NCI-H460 (cell line): ENCODE measurements at regions not wholly inside any gene's neighbourhood (a gene's known extent, or its start where the extent isn't known, plus 50 kb on each side); places are given as distances from the start of the nearest gene placed in this dataset.

Source experiments
- DNase-seq: peaks from one replicate; pipeline ENCODE4 v3.0.0-alpha.2; 2016; ENCODE audit warnings: low read depth; ENCODE audit errors: extremely low read depth

GRCh38 chr1:106457368-106457767 is 599.1 kb upstream of the PRMT6 start:
- no peak for DNase-seq

GRCh38 chr1:106458866-106459265 is 597.6 kb upstream of the PRMT6 start:
- no peak for DNase-seq

GRCh38 chr1:106459418-106459817 is 597.1 kb upstream of the PRMT6 start:
- DNase-seq, result no peak

DNA sequence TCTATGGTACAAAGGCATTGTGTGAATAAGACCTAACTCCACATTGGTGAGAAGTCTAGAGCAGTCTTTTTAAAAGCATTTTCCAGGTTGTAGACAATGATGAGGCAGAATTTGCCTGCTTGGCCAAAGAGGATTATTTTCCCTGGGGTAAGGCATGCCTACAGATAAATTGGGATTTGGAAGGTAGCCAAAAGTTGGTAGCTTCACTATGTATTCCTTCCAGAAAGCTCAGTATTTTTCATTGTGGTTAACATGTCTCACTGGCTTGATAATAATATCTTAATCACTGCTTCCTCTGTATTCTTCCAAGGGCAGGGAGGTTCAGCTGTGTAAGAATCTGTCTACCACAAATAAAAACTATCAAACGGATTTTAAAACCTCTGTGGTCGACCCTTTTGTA is 590.8 kb upstream of the PRMT6 start:
- DNase-seq, result no peak

DNA sequence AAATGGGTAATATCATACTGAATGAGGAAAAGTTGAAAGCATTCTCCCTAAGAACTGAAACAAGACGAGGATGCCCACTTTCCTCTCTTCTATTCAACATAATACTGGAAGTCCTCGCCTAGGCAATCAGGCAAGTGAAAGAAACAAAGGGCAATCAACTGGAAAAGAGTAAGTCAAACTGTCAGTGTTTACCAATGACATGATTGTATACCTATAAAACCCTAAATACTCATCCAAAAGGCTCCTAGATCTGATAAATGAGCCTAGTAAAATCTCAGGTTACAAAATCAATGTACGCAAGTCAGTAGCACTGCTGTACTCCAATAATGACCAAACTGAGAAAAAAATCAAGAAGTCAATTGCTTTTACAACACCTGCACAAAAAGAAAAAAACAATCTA is 575.8 kb upstream of the PRMT6 start:
- DNase-seq, result no peak

DNA sequence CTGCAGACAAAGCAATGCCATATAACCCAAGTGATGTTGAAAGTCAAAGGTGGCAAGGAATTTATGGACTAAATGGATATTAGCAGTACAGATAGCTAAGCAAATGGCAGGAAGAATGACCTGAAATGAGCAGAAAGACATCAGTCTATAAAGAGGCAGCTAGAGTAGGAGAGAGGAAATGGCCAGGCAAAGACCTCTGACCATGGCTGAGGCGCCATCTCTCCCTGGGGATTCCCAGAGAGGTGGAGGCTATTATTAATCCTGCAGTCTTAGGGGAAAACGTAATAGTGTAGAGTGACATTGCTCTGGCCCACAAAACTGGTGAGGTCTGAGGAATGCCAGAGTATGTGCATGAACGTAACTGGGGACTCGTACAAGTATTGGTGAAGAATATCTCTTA is 563.6 kb upstream of the PRMT6 start:
- DNase-seq, result no peak

GRCh38 chr1:106494646-106495045 is 561.8 kb upstream of the PRMT6 start:
- DNase-seq, result no peak

DNA sequence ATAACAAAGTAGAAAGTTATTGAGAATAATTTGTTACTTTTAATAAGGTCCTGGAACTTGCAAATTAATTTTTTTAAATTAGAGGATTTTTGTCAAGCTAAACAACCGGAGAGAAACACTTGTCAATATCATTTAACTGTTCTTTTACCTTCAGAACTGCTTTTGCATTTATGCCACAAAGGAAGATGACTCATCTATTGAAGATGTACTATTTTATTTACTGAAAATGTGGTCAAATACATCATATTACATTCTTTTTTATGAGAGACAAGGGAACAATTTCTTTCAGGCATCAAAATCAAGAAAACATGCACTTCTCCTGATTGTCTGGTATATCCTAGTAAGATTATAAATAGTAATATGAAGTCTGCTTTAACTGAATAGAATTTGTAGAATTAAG is 558.2 kb upstream of the PRMT6 start:
- no peak for DNase-seq

GRCh38 chr1:106502659-106503058 is 553.8 kb upstream of the PRMT6 start:
- no peak for DNase-seq

- DNase-seq, result no peak
Observed at GRCh38 chr1:106515375-106515774, 541.1 kb upstream of the PRMT6 start.

DNA sequence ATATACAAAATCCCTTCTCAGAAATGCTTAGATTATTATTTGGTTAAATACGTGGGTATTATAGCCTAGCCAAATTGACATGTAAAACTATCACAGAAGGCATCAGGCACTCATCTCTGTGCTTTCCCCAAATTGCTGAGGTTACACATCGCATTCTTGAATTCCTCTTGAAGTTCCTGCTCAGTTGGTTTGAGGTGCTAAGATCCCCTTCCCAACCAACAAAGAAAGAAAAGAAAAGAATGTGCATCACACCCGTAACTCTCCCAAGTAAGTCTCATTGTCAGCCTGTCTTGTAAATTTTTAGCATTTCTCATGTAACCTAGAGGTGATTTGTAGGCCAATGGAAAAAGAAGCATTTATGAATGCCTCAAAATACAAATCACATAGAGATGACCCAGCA is 539.2 kb upstream of the PRMT6 start:
- no peak for DNase-seq

DNA sequence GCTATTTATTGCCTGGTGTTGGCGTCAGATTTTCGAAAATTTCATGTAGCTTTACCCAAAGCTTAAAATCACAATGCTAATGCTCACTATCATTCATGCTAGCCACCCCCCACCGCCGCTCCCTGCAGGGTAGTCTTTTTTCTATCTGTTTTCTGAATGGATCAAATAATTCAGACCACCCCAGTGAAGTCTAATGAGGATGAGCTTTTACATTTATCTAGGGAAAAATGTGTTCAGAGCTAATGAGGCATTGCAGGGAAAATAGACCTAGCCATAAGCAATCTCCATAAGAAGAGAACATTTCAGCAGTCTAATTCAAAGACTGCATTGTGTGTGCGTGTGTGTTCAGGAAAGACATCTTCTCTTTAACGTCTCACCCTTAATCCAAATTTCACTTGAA is 533.0 kb upstream of the PRMT6 start:
- no peak for DNase-seq

GRCh38 chr1:106524631-106525030 is 531.8 kb upstream of the PRMT6 start:
- DNase-seq, result no peak

DNA sequence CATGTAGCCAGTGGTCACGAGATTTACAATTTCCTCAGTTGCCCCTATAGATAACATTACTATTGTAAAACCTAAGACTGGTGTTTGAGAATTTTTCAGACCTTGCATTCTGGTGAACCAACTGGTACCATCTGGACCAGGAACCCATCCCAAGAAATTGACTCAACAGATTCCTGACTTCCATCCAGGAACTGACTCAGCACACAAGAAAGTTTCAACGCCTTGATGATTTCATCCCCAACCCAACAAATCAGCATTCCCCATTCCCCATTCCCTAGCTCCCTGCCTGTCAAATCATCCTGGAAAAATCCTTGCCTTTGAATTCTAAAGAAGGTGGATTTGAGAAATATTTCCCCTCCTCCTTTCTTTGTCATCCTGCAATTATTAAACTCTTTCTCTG is 529.8 kb upstream of the PRMT6 start:
- DNase-seq, result no peak

GRCh38 chr1:106534612-106535011 is 521.9 kb upstream of the PRMT6 start:
- no peak for DNase-seq

DNA sequence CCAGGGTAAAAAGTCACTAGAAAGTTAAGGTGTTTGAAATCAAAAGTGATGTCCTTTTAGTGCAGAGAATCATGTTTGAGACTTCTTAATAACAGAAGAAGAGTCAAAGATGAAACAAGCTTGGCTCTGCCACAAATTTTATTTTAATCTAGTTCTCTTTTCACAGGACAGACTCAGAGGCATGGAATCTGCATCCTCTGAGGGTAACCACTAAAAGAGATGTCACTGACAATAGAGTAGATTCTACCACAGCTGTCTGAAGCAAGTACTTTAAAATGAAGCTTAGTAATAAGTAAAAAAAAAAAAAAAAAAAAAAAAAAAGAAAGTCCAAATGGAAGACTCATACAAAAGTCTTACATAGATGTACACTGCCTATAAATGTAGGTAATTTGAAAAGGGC is 519.7 kb upstream of the PRMT6 start:
- DNase-seq, result no peak

GRCh38 chr1:106548726-106549125 is 507.7 kb upstream of the PRMT6 start:
- no peak for DNase-seq

GRCh38 chr1:106554294-106554693 is 502.2 kb upstream of the PRMT6 start:
- DNase-seq, result no peak

GRCh38 chr1:106555571-106555970 is 500.9 kb upstream of the PRMT6 start:
- no peak for DNase-seq

DNA sequence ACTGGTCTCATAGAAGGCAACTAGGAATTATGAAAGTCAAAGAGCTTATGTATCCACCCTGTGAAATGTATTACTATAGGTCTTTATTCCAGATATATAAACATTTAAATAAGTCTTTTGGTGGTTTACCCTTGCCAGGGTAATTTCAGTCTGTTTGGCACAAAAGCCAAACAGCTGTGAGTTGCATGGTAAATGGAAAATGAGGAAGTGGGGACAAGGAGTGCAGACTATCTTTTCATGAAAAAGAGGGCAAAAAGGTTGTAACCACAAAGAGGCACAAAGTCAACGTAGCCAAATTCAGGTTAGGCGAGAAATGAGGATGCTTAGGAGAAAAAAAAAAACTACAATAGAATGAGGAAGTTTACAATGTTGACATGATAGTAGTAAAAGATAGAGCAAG is 492.3 kb upstream of the PRMT6 start:
- no peak for DNase-seq

DNA sequence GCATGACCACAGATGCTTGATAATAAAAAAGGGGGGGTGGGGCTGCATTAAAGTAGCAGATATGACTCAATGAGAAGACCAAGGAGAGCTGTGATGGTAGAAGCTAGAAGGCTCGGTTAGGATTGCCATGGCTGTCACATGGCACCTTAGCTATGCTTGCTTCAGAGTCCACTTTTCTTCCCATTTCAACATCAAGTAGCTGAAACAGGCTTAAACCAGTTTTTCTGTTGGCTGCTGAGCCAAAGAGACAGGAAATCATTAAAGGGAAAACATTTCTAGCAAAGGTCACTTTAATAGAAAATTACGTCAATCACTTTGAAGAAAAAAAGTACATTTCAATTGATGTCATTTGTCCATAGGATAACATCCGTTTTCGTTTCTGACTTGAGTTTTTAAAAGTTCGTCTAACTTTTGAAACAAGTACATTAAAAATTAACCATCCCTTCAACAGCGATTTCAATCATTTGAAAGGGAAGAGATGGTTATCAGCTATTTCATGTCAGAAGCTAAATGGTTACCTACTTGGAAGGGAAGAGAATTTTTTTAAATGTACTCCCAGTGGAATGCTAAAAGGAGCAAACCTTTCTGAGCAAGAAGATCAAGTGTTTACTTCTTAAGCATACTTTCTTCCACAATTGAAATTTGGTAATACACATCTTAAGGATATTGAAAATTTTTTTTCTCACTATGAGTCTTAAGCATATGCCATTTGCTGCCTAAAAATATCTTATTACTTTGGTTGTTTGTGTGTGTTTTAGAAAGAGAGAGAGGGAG is 488.1 kb upstream of the PRMT6 start:
- no peak for DNase-seq

DNA sequence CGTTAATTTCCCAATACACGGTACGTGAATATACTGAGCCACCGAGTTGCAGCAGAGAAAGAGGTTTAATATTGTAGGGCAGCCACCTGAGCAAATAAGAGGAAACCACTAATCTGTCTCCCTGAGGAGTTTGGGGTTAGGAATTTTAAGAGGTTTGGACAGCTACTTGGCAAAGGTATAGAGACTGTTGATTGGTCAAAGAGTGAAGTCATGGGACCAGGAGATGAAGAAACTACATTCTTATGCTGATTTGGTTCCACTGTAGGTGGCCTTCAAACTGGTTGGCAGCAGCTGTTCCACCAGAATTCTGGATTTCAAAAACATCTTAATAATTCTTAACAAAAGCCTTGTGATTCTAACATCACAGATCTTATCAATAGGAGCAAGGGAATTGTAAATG is 485.4 kb upstream of the PRMT6 start:
- DNase-seq, result no peak

- DNase-seq, result no peak
Observed at GRCh38 chr1:106584107-106584506, 472.4 kb upstream of the PRMT6 start.
